ENCODE measurements at regions not wholly inside any gene's neighbourhood (a gene's known extent, or its start where the extent isn't known, plus 50 kb on each side); places are given as distances from the start of the nearest gene placed in this dataset.

DNA sequence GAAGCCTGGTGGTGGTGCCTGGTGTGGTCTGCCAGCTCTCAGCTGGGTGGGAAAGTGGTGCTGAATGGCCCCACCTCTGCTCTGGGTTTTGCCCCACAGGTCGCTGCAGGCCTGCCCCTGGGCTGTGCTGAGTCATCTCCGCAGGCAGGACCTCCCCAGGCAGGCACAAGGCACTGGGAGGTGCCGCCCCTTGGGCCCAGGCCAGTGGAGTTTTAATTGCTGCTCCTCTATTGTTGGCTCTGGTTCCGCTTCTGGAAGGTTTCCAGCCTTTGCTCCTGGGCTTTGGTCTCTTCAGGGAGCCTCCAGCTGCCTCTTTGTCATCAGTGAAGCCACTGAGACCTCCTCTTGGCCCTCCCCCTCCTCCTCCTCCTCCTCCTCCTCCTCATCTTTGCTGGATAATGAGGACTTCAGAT, 180.3 kb upstream of the GRB10 start:
- Histone ChIP-seq H3K27me3 (ENCODE audit: control insufficient read depth in 1 of 2, insufficient read depth in 2 of 2, low read length in 2 of 2) (no peaks in the 10 kb centered on the region), H3K9me3 (ENCODE audit: control insufficient read depth in 1 of 2, low read length in 2 of 2) (no peaks in the 10 kb centered on the region), H3K4me1 (ENCODE audit: control insufficient read depth in 1 of 2, insufficient read depth in 2 of 2, low read length in 2 of 2) (peaks cover 12 to 17% of the 10 kb centered on the region in 2 donors), H3K27ac (ENCODE audit: low read depth, low read length) (no peak overlapping the region), H3K4me3 (ENCODE audit: low read depth in 1 of 2, low read length in 2 of 2) (peak overlapping the region; percentile 5 to 32), H3K36me3 (ENCODE audit: control insufficient read depth in 1 of 2, insufficient read depth in 2 of 2, low read length in 2 of 2) (no peaks in the 10 kb centered on the region), H3K9ac (ENCODE audit: low read depth in 1 of 2, low read length in 2 of 2) (no peak overlapping the region)

DNA sequence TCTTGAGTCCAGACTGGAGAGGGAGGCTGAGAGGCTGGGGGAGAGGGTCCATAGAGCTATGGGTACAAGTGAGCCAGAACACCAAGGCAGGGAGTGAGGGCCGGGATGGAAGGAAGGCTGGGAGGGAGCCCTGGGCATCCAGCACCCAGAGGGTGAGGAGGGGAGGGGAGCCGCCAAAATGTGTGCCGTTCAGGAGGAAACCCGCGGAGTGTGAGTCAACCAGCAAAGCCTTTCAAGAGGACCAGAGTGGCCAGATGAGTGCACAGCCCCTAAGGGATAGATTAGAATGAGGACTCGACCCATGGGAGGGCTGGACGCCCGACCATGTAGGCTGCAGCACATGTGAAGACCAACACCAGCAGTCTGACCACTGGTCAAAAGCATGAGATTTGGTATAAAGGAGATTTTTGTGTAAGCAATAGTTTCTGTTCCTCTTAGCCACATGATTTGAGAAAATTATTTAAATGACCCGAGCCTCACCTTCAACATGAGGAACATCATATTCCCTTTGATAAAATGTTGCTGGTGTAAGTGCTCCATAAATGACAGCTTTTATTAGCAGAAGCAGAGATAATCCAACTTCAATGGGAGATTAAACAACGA, 179.7 kb upstream of the GRB10 start:
- Histone ChIP-seq H3K4me3 (ENCODE audit: low read depth in 1 of 2, low read length in 2 of 2) (peak overlapping the region; percentile 5 to 32), H3K9ac (ENCODE audit: low read depth in 1 of 2, low read length in 2 of 2) (no peak overlapping the region), H3K27ac (ENCODE audit: low read depth, low read length) (no peak overlapping the region), H3K36me3 (ENCODE audit: control insufficient read depth in 1 of 2, insufficient read depth in 2 of 2, low read length in 2 of 2) (no peaks in the 10 kb centered on the region), H3K27me3 (ENCODE audit: control insufficient read depth in 1 of 2, insufficient read depth in 2 of 2, low read length in 2 of 2) (no peaks in the 10 kb centered on the region), H3K9me3 (ENCODE audit: control insufficient read depth in 1 of 2, low read length in 2 of 2) (no peaks in the 10 kb centered on the region), H3K4me1 (ENCODE audit: control insufficient read depth in 1 of 2, insufficient read depth in 2 of 2, low read length in 2 of 2) (peaks cover 12 to 21% of the 10 kb centered on the region in 2 donors)

DNA sequence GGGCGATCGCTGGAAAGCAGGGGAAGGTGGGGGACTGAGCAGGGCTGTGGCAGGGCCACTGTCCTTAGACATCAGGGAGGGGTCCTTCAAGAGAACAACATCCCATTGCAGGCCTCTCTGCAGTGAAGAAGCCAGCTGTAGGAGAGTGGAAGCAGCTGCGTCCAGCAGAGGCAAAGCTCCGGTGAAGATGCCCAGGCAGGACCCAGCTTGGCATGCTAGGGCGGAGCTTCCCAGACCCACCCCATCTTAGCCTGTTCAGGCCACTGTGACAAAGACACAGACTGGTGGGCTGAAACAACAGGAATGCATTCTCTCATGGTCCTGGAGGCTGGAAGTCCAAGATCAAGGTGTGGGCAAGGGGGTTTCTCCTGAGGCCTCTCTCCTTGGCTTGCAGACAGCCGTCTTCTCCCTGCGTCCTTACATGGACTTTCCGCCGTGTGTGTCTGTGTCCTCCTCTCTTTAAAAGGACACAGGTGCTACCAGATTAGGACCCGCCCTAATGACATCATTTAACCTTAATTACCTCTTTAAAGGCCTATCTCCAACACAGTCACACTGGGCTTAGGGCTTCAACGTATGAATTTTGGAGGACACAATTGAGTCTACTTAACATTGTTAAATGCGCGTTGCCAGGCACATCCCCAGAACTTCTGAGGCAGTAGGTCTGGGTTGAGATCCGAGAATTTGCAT, 178.1 kb upstream of the GRB10 start:
- H3K4me3 ChIP-seq (ENCODE audit: low read depth in 1 of 2, low read length in 2 of 2): no peak overlapping the region
- no peaks in the 10 kb centered on the region for H3K27me3 ChIP-seq (ENCODE audit: control insufficient read depth in 1 of 2, insufficient read depth in 2 of 2, low read length in 2 of 2)
- peaks cover 12 to 21% of the 10 kb centered on the region in 2 donors for H3K4me1 ChIP-seq (ENCODE audit: control insufficient read depth in 1 of 2, insufficient read depth in 2 of 2, low read length in 2 of 2)
- no peak overlapping the region for H3K27ac ChIP-seq (ENCODE audit: low read depth, low read length)
- H3K9ac ChIP-seq (ENCODE audit: low read depth in 1 of 2, low read length in 2 of 2): no peak overlapping the region
- H3K36me3 ChIP-seq (ENCODE audit: control insufficient read depth in 1 of 2, insufficient read depth in 2 of 2, low read length in 2 of 2): no peaks in the 10 kb centered on the region
- H3K9me3 ChIP-seq (ENCODE audit: control insufficient read depth in 1 of 2, low read length in 2 of 2): no peaks in the 10 kb centered on the region

DNA sequence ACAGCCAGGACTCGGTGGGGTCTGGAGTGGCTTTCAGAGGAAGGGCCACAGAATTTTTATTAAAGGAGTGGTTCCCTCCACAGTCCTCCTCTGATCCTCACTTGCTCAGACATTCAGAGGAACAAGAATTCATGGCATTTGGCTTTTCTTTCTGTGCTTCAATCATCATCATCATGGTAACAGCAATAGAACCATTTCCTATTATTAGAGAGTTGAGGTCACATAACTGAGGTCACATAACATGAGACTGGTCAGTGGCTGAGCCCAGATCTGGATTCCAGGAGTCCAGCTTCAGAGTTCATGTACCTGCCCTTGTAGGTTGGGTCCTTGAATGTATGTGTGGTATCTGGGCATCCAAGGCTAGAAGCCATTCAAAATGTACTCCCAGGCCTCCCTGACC, 177.3 kb upstream of the GRB10 start:
- H3K36me3 ChIP-seq (ENCODE audit: control insufficient read depth in 1 of 2, insufficient read depth in 2 of 2, low read length in 2 of 2): no peaks in the 10 kb centered on the region
- H3K9ac ChIP-seq (ENCODE audit: low read depth in 1 of 2, low read length in 2 of 2): no peak overlapping the region
- no peak overlapping the region for H3K4me3 ChIP-seq (ENCODE audit: low read depth in 1 of 2, low read length in 2 of 2)
- H3K27me3 ChIP-seq (ENCODE audit: control insufficient read depth in 1 of 2, insufficient read depth in 2 of 2, low read length in 2 of 2): no peaks in the 10 kb centered on the region
- no peak overlapping the region for H3K27ac ChIP-seq (ENCODE audit: low read depth, low read length)
- peaks cover 12 to 21% of the 10 kb centered on the region in 2 donors for H3K4me1 ChIP-seq (ENCODE audit: control insufficient read depth in 1 of 2, insufficient read depth in 2 of 2, low read length in 2 of 2)
- no peaks in the 10 kb centered on the region for H3K9me3 ChIP-seq (ENCODE audit: control insufficient read depth in 1 of 2, low read length in 2 of 2)

DNA sequence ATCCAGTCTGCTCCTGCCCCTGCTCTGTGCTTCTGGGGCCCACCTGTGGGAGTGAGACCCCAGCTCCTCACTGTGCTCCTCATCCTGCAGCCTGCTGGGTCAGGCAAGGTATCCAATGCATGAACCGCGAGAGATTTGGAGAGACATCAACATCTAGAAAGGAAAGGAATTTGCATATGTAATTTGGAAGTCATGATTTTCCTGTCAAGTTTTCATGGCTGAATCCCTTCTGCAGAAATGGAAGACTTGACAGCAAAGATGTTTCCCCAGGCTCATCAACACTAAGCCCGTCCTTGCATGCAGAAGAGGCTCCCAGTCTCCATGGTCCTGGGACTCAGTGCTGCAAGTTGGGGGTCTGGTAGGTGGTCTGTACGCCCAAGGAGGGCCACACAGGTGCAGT, 176.9 kb upstream of the GRB10 start:
- peaks cover 12 to 21% of the 10 kb centered on the region in 2 donors for H3K4me1 ChIP-seq (ENCODE audit: control insufficient read depth in 1 of 2, insufficient read depth in 2 of 2, low read length in 2 of 2)

DNA sequence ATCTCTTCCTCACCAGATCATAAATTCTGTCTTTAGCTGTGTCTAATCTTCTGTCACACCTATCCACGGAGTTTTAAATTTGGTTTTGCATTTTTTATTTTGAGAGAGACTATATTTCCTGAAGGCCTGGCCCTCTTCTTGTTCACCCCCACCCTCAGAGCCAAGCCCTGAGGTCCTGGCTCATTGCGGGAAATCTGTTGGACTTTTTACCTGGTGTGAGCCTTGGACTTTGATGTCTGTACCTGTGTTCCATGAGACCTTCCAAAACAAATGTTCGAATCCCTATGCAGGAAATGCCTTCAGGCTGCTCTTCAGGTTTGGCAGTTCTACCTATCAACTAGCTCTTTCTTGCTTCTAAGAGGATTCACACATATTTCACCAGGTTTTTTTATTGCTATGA, 175.2 kb upstream of the GRB10 start:
- H3K36me3 ChIP-seq (ENCODE audit: control insufficient read depth in 1 of 2, insufficient read depth in 2 of 2, low read length in 2 of 2): no peaks in the 10 kb centered on the region
- no peaks in the 10 kb centered on the region for H3K27me3 ChIP-seq (ENCODE audit: control insufficient read depth in 1 of 2, insufficient read depth in 2 of 2, low read length in 2 of 2)
- H3K27ac ChIP-seq (ENCODE audit: low read depth, low read length): no peak overlapping the region
- H3K9me3 ChIP-seq (ENCODE audit: control insufficient read depth in 1 of 2, low read length in 2 of 2): no peaks in the 10 kb centered on the region
- peaks cover 7 to 14% of the 10 kb centered on the region in 2 donors for H3K4me1 ChIP-seq (ENCODE audit: control insufficient read depth in 1 of 2, insufficient read depth in 2 of 2, low read length in 2 of 2)
- H3K4me3 ChIP-seq (ENCODE audit: low read depth in 1 of 2, low read length in 2 of 2): no peak overlapping the region
- H3K9ac ChIP-seq (ENCODE audit: low read depth in 1 of 2, low read length in 2 of 2): no peak overlapping the region

More for the DNA sequence above, 176.9 kb upstream of the GRB10 start:
- Histone ChIP-seq H3K9ac (ENCODE audit: low read depth in 1 of 2, low read length in 2 of 2) (no peak overlapping the region), H3K36me3 (ENCODE audit: control insufficient read depth in 1 of 2, insufficient read depth in 2 of 2, low read length in 2 of 2) (no peaks in the 10 kb centered on the region), H3K27ac (ENCODE audit: low read depth, low read length) (no peak overlapping the region), H3K4me3 (ENCODE audit: low read depth in 1 of 2, low read length in 2 of 2) (no peak overlapping the region), H3K9me3 (ENCODE audit: control insufficient read depth in 1 of 2, low read length in 2 of 2) (no peaks in the 10 kb centered on the region), H3K27me3 (ENCODE audit: control insufficient read depth in 1 of 2, insufficient read depth in 2 of 2, low read length in 2 of 2) (no peaks in the 10 kb centered on the region)

DNA sequence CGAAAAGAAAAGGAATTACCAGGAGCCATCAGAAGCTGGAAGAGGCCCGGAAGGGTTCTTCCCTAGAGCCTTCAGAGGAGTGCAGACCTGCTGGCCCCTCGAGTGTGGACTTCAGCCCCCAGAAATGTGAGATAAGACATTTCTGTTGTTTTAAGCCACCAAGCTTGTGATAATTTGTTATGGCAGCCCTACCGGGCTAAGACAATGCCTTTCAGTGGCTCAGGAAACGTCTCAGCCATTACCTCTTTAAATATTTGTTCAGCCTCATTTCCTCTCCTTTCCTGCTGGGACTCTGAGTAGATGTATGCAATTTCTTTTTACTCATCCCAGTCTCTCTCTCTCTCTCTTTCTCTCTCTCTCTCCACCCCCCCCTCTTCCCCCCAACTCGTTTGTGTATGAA, 174.7 kb upstream of the GRB10 start:
- Histone ChIP-seq H3K4me3 (ENCODE audit: low read depth in 1 of 2, low read length in 2 of 2) (no peak overlapping the region), H3K27ac (ENCODE audit: low read depth, low read length) (no peak overlapping the region), H3K27me3 (ENCODE audit: control insufficient read depth in 1 of 2, insufficient read depth in 2 of 2, low read length in 2 of 2) (no peaks in the 10 kb centered on the region), H3K4me1 (ENCODE audit: control insufficient read depth in 1 of 2, insufficient read depth in 2 of 2, low read length in 2 of 2) (peaks cover 3 to 10% of the 10 kb centered on the region in 2 donors), H3K9me3 (ENCODE audit: control insufficient read depth in 1 of 2, low read length in 2 of 2) (no peaks in the 10 kb centered on the region), H3K9ac (ENCODE audit: low read depth in 1 of 2, low read length in 2 of 2) (no peak overlapping the region), H3K36me3 (ENCODE audit: control insufficient read depth in 1 of 2, insufficient read depth in 2 of 2, low read length in 2 of 2) (no peaks in the 10 kb centered on the region)

DNA sequence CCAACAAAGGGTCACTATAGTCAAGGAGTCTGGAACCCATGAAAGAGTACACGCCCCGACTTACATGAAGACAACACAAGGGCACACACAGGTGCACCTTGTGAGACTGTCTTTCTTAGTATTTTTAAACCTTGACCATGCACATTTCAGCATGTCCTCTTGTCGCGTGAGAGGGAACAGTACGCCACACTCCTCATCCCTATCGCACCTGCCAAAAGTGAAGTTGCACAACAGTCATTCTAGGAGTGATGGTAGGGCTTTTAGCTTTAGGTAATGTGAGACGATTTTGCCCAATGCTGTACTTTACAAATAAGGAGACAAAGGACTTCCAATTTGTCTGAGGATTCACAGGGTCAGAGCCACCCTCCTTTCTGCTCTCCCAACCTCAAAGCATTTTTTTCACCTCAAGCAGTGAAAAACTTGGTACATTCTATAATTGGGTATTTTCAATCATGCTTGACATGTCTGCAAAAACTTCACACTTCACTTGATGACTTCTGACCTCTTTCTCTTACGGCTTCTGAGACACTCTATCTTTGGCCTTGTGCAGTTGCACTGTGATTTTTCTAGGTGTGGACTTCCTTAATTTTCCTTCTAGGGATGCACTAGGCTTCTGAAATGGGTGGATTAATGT, 173.9 kb upstream of the GRB10 start:
- Histone ChIP-seq H3K9me3 (ENCODE audit: control insufficient read depth in 1 of 2, low read length in 2 of 2) (no peaks in the 10 kb centered on the region), H3K9ac (ENCODE audit: low read depth in 1 of 2, low read length in 2 of 2) (no peak overlapping the region), H3K4me3 (ENCODE audit: low read depth in 1 of 2, low read length in 2 of 2) (no peak overlapping the region), H3K27me3 (ENCODE audit: control insufficient read depth in 1 of 2, insufficient read depth in 2 of 2, low read length in 2 of 2) (no peaks in the 10 kb centered on the region), H3K36me3 (ENCODE audit: control insufficient read depth in 1 of 2, insufficient read depth in 2 of 2, low read length in 2 of 2) (no peaks in the 10 kb centered on the region), H3K27ac (ENCODE audit: low read depth, low read length) (no peak overlapping the region), H3K4me1 (ENCODE audit: control insufficient read depth in 1 of 2, insufficient read depth in 2 of 2, low read length in 2 of 2) (peaks cover 0 to 5% of the 10 kb centered on the region in 2 donors)

DNA sequence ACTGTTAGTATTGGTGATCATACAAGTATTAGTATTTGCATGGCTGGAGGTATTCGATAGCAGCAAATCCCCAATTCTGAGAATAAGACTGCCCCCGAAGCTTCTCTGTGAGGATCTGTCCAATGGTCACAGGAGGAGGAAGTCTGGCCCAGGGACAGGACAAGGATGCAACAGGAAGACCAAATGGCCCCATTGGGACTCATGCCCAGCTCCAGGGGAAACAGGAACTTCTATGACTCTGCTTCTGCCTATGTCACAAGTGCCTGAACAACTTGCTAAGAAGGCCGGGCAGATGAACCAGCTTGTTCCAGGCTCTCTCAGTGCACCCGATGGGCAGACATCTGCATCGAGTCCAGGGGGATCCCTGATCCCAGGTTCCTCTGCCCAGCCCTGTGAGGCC, 172.0 kb upstream of the GRB10 start:
- Histone ChIP-seq H3K27ac (ENCODE audit: low read depth, low read length) (no peak overlapping the region), H3K9ac (ENCODE audit: low read depth in 1 of 2, low read length in 2 of 2) (no peak overlapping the region), H3K27me3 (ENCODE audit: control insufficient read depth in 1 of 2, insufficient read depth in 2 of 2, low read length in 2 of 2) (no peaks in the 10 kb centered on the region), H3K36me3 (ENCODE audit: control insufficient read depth in 1 of 2, insufficient read depth in 2 of 2, low read length in 2 of 2) (no peaks in the 10 kb centered on the region), H3K9me3 (ENCODE audit: control insufficient read depth in 1 of 2, low read length in 2 of 2) (no peaks in the 10 kb centered on the region), H3K4me1 (ENCODE audit: control insufficient read depth in 1 of 2, insufficient read depth in 2 of 2, low read length in 2 of 2) (peaks cover 0 to 5% of the 10 kb centered on the region in 2 donors), H3K4me3 (ENCODE audit: low read depth in 1 of 2, low read length in 2 of 2) (no peak overlapping the region)

DNA sequence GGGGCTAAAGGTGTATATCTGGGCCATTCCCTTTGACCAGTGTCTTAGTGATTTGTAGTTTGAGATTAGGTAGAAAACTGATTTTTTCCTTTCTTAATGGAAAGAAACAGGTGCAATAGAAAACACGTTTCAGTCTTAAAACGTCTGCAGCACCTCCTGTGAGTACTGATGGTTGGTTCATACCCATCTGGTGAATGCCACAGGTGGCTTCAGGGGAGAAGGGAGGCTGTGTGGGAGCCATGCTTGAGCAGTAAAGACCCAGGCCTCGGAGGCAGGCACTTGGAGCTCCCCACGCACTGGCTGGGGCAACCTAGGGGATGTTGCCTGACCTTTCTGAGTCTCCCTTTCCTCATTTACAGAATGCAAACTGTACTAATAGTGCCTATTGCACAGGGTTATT, 171.5 kb upstream of the GRB10 start:
- no peak overlapping the region for H3K27ac ChIP-seq (ENCODE audit: low read depth, low read length)
- no peaks in the 10 kb centered on the region for H3K36me3 ChIP-seq (ENCODE audit: control insufficient read depth in 1 of 2, insufficient read depth in 2 of 2, low read length in 2 of 2)
- H3K9me3 ChIP-seq (ENCODE audit: control insufficient read depth in 1 of 2, low read length in 2 of 2): no peaks in the 10 kb centered on the region
- H3K4me1 ChIP-seq (ENCODE audit: control insufficient read depth in 1 of 2, insufficient read depth in 2 of 2, low read length in 2 of 2): peaks cover 0 to 5% of the 10 kb centered on the region in 2 donors
- no peaks in the 10 kb centered on the region for H3K27me3 ChIP-seq (ENCODE audit: control insufficient read depth in 1 of 2, insufficient read depth in 2 of 2, low read length in 2 of 2)
- H3K4me3 ChIP-seq (ENCODE audit: low read depth in 1 of 2, low read length in 2 of 2): no peak overlapping the region
- H3K9ac ChIP-seq (ENCODE audit: low read depth in 1 of 2, low read length in 2 of 2): no peak overlapping the region

Data from duodenal mucosa (tissue), 2 donors.